ENCODE measurements at regions not wholly inside any gene's neighbourhood (a gene's known extent, or its start where the extent isn't known, plus 50 kb on each side); places are given as distances from the start of the nearest gene placed in this dataset.
"Not testable (repeated sequence)": the region's sequence is repeated elsewhere in the genome, so short reads cannot be mapped to it uniquely, and the experiment has no call there.

DNA sequence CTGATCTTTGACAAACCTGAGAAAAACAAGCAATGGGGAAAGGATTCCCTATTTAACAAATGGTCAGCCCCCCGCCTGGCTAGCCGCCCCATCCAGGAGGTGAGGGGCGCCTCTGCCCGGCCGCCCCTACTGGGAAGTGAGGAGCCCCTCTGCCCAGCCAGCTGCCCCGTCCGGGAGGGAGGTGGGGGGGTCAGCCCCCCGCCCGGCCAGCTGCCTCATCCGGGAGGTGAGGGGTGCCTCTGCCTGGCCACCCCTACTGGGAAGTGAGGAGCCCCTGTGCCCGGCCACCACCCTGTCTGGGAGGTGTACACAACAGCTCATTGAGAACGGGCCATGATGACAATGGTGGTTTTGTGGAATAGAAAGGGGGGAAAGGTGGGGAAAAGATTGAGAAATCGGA is 717.1 kb downstream of the COL12A1 start:
- intact Hi-C loops (cut with DNase I); ATAC-seq: not testable (repeated sequence)

DNA sequence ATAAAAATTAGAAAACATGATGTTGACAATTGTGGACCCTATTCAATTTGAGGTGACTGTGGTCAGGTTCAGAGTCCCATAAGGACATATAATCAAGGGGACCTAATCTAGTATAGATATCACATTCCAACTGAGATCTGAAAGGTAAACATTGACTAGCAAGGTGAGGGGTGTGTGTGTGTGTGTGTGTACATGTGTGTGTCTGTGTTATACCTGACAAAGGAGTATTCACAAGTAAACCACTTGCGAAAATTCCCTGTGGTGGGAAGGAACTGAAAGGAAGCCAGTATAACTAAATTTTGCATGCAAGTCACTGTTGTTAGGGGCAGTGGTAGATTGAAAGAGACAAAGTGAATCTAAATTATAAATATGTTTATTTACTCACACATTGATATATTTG is 723.7 kb downstream of the COL12A1 start:
- no peak for ATAC-seq
- no peak for DNase-seq (ENCODE audit: low spot score)

More for the DNA sequence above, 717.1 kb downstream of the COL12A1 start:
- DNase-seq (ENCODE audit: low spot score): not testable (repeated sequence)

DNA sequence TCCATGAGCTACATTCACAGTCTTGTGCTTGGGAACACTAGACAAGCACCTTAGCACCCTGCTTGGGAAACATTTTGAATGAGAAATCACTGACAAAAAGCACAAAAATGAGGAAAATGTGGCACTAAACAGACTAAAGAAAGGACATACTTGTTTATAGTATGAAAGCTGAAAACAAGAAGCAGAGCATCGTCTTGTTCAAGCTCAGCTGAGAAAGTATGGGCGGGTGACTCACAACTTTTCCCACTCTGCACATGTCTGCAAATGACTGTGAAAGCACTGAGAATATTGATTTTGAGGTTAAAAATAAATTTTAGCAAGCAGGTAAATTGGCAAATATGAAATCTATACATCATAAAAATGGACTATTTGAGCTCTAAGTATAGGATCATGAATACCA is 725.3 kb downstream of the COL12A1 start:
- DNase-seq (ENCODE audit: low spot score): no peak
- intact Hi-C loops (cut with DNase I): no loop called here
- ATAC-seq: no peak

More for the DNA sequence above, 723.7 kb downstream of the COL12A1 start:
- intact Hi-C loops (cut with DNase I): no loop called here

DNA sequence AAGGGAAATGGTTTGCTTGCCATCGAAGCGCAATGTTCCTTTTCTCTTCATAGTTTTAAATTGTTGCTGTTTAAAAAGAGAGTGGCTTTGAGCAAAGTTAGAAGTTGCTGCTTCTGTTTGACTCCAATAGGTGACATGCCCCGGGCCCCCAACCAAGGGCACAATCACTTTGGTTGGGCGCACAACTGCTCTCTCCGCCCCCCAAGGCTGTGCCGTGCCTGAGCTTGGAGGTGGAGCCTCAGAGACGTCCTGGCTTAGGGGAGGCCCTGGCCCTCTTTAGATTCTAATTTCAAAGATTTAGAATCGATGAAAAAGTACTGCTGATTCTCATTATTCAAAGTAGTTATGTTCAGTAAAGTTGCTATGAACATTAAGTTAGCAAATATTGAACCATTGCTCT is 725.9 kb downstream of the COL12A1 start:
- DNase-seq (ENCODE audit: low spot score) (no peak), ATAC-seq (no peak)
- intact Hi-C loops (cut with DNase I): no loop called here

DNA sequence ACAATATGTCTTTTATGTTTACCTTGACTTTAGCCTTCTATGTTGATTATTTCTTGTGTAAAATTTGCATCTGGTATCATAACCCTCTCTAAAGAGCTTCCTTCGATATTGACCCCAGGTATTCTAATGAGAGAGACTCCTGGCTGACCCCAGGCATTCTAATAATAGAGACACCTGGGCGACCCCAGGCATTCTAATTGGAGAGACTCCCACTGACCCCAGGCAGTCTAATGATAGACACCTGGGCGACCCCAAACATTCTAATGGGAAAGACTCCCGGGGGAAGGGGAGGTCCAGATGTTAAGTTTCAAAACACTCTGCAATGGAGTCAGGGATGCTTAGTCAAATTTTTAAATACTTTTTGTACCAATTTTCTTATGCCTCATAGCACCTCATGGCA is 726.4 kb downstream of the COL12A1 start:
- intact Hi-C loops (cut with DNase I): no loop called here
- DNase-seq (ENCODE audit: low spot score) (no peak), ATAC-seq (no peak)

DNA sequence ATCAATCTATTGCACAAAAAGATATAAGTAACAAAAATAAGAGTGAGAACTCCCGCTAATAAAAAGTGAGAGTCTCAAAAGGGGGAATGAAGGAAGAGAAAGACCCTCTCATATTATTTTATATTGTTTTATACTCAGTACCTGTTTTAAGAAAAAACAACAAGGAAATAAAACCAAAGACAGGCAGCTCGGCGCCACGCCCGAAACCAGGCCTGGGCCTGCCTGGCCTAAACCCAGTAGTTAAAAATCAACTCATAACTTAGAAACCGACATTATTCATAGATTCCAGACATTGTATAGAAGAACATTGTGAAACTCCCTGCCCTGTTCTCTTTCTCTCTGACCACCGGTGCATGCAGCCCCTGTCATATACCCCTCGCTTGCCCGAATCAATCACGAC is 731.8 kb downstream of the COL12A1 start:
- ATAC-seq; intact Hi-C loops (cut with DNase I); DNase-seq (ENCODE audit: low spot score): not testable (repeated sequence)

DNA sequence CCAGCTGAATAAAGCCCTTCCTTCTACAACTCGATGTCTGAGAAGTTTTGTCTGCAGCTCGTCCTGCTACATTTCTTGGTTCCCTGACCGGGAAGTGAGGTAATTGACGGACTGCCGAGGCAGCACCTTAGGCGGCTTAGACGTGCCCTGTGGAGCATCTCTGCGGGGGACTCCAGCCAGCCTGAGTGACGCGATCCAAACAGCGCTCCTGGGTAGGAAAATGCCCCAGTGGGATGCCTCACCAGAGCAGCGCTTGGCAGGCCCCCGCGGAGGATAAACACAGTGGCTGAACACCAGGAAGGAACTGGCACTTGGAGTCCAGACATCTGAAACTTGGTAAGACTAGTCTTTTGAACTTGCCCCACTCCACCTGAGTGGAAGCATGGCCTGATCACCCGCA is 737.3 kb downstream of the COL12A1 start:
- DNase-seq (ENCODE audit: low spot score); ATAC-seq; intact Hi-C loops (cut with DNase I): not testable (repeated sequence)

DNA sequence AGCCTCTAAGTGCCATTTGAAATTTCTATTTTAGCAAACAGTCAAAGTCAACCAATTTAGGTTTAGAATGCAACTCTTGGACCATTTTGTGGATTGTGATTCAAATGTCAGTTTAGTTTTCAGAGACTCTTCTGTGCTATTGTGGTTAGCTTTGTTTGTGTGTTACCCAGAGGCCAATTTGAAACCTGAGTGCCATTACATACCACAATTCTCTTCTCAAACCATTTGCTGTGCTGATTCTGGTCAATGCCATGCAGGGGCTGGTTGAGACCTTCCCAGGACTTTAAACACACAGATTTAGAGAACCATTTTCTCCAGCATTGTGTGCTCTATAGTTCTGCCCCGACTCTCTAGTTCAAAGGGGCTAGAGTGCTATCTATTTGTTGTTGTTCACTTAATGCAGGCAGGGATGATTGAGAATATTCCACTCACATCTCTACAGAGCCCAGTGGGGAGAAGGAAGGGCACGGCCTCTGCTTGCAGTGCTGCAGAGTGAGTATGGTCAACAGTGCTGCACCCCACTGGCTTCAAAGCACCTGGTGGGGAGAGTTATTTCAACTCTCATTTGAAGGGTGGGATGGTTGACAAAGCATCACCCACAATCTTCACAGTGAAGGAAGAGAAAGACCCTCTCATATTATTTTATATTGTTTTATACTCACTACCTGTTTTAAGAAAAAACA is 738.2 kb downstream of the COL12A1 start:
- DNase-seq (ENCODE audit: low spot score) (no peak), ATAC-seq (no peak)
- intact Hi-C loops (cut with DNase I): no loop called here

DNA sequence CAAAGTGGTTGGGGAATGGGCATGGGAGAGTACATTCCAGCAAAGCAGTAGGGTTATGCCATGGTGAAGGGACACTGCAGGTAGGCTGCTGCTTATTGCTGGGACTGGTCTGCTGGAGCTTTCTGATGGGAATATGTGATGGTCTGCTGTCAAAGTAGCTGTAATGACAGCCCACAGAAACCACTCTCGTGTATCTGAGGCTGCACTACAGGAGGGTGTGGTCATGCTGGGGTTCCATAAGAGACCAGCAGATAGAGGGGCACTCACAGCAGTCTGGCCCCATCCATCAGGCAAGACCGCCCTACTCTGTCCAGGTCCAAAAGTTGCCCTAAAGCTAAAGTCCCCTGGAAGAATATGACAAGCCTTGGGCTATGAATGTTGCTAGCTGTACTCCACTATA is 739.3 kb downstream of the COL12A1 start:
- no peak for DNase-seq (ENCODE audit: low spot score)
- intact Hi-C loops (cut with DNase I): no loop called here
- ATAC-seq: no peak

DNA sequence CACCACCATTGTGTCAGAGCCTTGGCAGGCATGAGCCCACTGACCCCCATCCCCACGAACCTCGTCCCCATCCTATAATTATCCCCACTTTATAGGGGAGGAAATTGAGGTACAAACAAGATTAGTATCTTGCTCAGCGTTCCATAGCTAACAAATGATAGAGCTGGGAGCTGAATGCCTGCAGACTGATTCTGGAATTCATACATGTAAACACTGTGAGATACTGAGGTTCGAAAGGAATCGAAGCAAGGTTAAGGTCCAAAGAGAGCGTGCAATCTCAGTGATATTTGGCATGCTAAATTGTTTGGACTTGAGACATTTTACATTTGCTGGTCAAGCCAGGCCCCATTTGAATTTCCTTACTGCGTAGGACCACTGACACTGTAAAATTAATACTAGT is 746.6 kb downstream of the COL12A1 start:
- intact Hi-C loops (cut with DNase I): no loop called here
- no peak for ATAC-seq
- DNase-seq (ENCODE audit: low spot score): no peak

DNA sequence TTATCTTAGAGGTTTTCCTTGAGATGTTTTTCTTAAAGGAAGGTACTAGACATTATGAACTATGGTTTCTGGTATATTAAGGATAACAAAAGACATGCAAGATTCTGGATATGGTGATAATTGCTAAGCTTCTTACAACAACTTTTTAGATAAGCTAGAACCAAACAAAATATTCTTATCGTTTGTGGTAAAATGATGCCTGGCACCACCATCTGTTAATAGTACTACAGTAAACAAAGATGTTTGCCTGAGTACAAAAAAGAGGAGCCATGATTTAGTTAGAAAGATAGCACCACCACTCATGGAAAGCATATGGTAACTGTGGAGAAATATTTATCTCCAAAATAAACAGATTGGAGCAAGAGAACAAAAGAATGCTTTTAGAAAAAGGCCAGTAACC is 747.3 kb downstream of the COL12A1 start:
- intact Hi-C loops (cut with DNase I): no loop called here
- ATAC-seq: no peak
- DNase-seq (ENCODE audit: low spot score): no peak

DNA sequence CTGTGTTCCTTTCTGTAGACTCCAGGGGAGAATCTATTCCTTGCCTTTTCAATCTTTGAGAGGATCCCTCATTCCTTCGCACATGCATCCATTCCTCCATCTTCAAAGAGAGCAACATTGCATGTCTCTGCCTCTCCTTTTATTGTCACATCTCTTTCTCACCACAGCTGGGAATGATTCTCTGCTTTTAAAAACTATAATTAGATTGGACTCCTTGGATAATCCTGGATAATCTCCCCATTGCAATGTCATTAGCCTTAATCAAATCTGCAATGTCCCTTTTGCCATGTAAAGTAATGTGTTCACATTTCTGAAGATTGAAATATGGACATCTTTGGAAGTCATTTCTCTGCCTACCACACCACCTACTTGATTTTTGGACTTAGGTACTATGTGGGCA is 750.1 kb downstream of the COL12A1 start:
- ATAC-seq: no peak
- DNase-seq (ENCODE audit: low spot score): no peak
- intact Hi-C loops (cut with DNase I): no loop called here

DNA sequence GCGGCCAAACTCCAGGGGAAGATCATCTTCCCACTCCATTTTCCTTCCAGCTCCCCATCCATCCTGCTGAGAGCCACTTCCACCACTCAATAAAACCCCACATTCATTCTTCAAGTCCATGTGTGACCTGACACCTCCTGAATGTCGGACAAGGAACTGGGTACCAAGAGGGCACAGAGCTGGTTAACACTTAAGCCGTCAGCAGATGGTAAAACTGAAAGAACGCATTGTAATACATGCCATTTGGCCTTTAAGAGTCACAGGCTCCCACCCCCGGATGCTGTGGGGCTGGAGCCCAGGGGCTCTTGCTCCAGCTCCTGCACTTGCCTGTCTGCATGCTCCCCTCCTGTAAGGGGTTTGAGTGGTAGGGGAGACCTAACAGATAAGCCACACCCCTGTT is 753.9 kb downstream of the COL12A1 start:
- intact Hi-C loops (cut with DNase I): no loop called here
- ATAC-seq (no peak), DNase-seq (ENCODE audit: low spot score) (no peak)

DNA sequence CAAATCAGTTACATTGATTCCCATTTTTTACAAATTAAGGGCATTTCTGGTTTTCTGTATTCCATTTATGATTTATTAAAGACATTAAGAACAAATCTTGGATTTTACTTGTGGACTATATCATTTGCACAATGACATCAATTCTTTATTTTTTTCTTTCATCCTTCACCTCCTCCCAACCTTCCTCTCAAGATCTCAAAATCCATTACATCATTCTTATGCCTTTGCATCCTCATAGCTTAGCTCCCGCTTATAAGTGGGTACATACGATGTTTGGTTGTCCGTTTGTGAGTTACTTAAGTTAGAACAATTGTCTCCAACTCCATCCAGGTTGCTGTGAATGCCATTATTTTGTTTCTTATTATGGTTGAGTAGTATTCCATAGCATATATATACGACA is 752.8 kb downstream of the CD109 start:
- no peak for DNase-seq (ENCODE audit: low spot score)
- intact Hi-C loops (cut with DNase I): no loop called here
- no peak for ATAC-seq

DNA sequence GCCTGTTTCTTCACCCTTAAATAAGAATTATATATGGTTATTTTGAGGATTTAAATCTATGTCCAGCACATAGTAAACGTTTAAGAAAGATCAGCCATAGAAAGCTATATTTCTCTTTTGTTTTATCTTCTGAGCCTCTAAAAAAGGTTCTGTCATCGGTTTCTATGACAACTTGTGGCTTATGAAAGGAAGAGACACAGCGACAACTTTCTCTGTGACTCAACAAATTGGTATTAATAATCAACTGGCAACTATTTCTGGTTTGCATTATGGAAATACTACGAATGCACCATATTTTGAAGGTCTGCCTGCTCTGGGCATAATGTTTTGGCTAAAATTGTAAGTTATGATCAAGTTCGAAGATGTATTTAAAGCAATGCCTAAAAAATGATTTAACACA is 751.0 kb downstream of the CD109 start:
- no peak for ATAC-seq
- intact Hi-C loops (cut with DNase I): no loop called here
- DNase-seq (ENCODE audit: low spot score): no peak

DNA sequence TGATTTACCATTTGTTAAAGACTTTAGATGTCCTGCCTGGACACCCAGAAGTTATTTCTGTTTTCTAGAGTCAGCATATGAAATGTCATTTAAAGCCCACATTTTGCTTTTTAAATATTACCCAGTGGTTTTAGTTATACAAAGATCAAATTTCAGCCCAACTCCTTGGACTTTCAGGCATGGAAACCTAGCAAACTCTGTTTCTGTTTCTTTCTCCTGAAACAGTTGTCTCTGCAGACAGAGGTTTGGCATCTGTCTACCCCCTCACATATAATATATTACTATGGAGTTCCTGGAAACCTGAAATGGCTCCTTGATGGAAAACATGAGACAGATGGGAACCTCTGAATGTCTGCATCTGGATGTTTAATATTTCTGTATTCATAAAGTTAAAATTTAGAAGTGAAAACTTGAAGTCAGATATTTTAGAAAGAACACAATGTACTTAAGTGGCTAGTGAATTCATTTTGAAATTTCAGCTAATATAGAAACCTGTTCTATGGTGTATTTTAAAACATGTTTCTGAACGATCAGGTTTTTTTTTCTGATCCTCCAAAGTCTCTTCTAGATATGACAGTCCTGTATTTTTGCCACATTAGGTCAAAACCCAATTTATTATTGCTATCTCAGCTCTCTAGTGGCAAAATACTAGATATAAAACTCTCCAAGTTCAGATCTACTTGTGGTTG is 743.3 kb downstream of the CD109 start:
- ATAC-seq: no peak
- no peak for DNase-seq (ENCODE audit: low spot score)
- intact Hi-C loops (cut with DNase I): loop anchor here (5.0 kb wide), 1 partner anchor 202 kb away; no protein-coding TSS in a partner anchor

DNA sequence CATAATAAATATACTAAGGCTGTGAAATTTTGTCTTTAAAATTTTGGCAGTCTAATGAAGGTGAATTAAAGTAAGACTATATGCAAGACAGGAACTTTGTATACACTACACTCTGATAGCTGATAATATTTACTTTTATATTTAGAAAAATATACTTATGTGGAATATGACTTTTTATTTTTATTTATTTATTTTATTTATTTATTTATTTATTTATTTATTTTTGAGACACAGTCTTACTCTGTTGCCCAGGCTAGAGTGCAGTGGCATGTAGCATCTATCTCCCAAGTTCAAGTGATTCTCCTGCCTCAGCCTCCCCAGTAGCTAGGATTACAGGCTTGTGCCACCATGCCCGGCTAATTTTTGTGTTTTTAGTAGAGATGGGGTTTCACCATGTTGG is 742.4 kb downstream of the CD109 start:
- intact Hi-C loops (cut with DNase I): loop anchor here (5.0 kb wide), 1 partner anchor 201 kb away; no protein-coding TSS in a partner anchor
- not testable (repeated sequence) for ATAC-seq; DNase-seq (ENCODE audit: low spot score)

DNA sequence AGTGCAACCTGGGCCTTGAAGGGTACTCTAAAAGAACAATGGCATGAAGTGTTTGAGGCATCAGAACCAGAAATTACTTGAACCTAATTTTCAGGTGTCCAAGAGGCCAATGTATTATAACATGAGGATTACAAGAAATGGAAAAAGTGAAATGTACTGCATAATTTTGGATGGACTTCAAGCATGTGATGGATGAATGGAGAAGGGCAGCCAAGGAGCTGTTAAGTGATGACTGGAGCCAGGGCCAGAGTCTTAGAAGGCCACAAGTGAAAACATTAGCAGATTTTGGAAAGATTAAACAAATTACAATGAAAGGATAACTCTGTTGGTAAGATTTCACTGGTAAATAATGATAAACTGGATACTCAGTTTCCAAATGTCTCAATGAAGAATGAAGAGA is 738.2 kb downstream of the CD109 start:
- intact Hi-C loops (cut with DNase I): no loop called here
- ATAC-seq: peak; percentile 53
- DNase-seq (ENCODE audit: low spot score): no peak

DNA sequence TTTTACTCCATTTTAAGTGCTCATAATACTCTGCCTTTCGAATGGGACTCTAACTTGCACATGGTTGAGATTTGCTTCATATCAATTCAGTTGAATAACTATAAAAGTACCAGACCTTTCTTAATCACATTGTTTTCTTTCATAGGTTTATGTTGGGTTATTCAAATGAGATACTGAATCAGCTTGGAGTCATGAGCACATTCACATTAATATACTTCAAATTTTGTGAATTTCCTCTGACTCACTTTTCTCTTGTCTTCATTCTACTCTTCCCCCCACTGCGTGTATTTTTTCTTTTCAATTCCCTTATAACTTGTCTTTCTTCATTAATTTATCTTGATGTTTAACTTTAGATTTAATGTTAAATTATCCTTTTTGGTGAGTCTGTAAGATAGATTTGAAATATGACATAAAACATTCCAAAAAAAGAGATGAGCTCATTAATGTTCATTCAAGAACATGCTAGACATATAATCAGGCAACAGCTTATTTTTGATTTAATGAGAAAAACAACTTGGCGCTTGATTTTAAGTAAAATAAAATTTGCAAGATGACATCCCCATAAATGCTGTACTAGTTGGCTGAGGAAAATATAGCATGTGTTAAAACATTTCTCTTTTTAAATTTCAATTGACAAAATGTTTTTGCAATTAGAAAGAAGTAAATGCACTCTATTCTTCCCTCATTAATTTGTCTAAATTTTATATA is 736.0 kb downstream of the CD109 start:
- intact Hi-C loops (cut with DNase I): no loop called here
- DNase-seq (ENCODE audit: low spot score) (no peak), ATAC-seq (no peak)

DNA sequence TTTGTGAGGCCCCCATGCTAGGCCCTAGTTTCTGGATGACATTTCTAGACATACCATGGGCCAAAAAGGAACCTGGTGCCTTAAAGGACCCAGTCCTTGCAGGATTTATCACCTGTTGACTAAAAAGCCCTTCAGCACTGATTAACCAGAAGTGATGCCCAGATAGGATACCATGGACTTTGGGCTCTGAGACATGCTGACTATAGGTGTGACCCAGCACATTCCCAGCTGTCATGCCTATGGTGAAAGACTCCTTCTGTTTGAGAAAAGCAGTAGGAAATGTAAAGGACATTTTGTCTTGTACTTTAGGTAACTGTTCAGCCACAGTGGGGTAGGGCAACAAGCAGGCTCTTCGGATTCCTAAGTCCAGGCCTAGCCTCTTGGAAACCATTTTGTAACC is 724.2 kb downstream of the CD109 start:
- no peak for ATAC-seq
- intact Hi-C loops (cut with DNase I): no loop called here
- DNase-seq (ENCODE audit: low spot score): no peak

All from sciatic nerve (tissue), 2 donors.